ENCODE measurements at regions not wholly inside any gene's neighbourhood (a gene's known extent, or its start where the extent isn't known, plus 50 kb on each side); places are given as distances from the start of the nearest gene placed in this dataset.

GRCh38 chr16:54772400-54772799, 158.3 kb upstream of the IRX5 start:
- FAIRE-seq: no peak
- Histone ChIP-seq H3K4me2 (no peak overlapping the region), H3K9me3 (no peaks in the 10 kb centered on the region; the same call in 2 of the 3 replicates), H3K27ac (no peak overlapping the region), H3K4me1 (no peaks in the 10 kb centered on the region), H3K4me3 (no peak overlapping the region)
- 37% methylated on average over 4 of the region's 4 CpGs for WGBS (ENCODE audit: missing lambda C conversion rate)
- POLR2A ChIA-PET: no interaction called here
- no peak for ATAC-seq
- no peak for DNase-seq (ENCODE audit: low read depth in 1 of 2, low spot score in 1 of 2)
- TF ChIP-seq RAD21 (conservative IDR thresholded peaks at IDR 0.05 in 1 of 2, IDR thresholded peaks at IDR 0.05 in 1 of 2) (no peak), HOXA7 (CRISPR knock-in tag; IDR thresholded peaks at IDR 0.05) (no peak), HOXB13 (CRISPR knock-in tag; IDR thresholded peaks at IDR 0.05; ENCODE audit: low read depth) (no peak), NFE2L2 (conservative IDR thresholded peaks at IDR 0.05; ENCODE audit: low read length) (no peak), HEYL (CRISPR knock-in tag; IDR thresholded peaks at IDR 0.05) (no peak), ZSCAN20 (CRISPR knock-in tag; IDR thresholded peaks at IDR 0.05) (no peak), ELK1 (IDR thresholded peaks at IDR 0.05; ENCODE audit: low read depth, low read length) (no peak), EP300 (IDR thresholded peaks at IDR 0.05) (no peak)
- CTCF ChIA-PET: interaction anchor here (1.2 kb wide), 1 partner anchor 9 kb away, joined by 3 read pairs; no protein-coding TSS in a partner anchor

DNA sequence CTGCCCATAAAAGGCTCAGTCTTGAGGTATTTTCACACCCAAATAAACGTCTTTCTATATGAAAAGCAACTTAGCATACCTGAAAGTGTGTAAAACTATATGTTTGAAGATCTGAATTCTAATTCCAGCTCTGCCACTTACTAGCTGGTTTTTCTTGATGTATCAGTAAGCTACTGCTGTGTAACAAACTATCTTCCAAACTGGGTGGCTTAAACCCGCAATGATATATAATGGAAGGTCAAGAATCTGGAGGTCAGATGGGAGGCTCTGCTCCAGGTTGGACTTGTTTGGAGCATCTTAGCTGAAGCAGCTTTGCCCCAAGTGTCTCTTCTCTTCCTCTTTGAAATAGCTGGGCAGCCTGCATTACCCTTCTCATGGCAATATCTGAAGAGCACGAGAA, 164.3 kb upstream of the IRX5 start:
- ATAC-seq (no peak), DNase-seq (ENCODE audit: low read depth in 1 of 2, low spot score in 1 of 2) (no peak), FAIRE-seq (no peak)
- Histone ChIP-seq H3K4me3 (no peak overlapping the region), H3K27ac (no peak overlapping the region), H3K9me3 (peaks cover 4% of the 10 kb centered on the region; the same call in 2 of the 3 replicates), H3K4me2 (no peak overlapping the region), H3K4me1 (no peaks in the 10 kb centered on the region)
- WGBS (ENCODE audit: missing lambda C conversion rate): 4% methylated on average over 3 of the region's 3 CpGs
- TF ChIP-seq FOSB (CRISPR knock-in tag; IDR thresholded peaks at IDR 0.05): no peak
- TF ChIP-seq CHD4 (IDR thresholded peaks at IDR 0.05; ENCODE audit: borderline replicate concordance): no peak
- no peak for TF ChIP-seq NR3C1 (IDR thresholded peaks at IDR 0.05)
- no peak for TF ChIP-seq EHMT2 (IDR thresholded peaks at IDR 0.05; ENCODE audit: low read depth)
- ChIA-PET CTCF (interaction anchor here (1.1 kb wide), 1 partner anchor 11 kb away, joined by 3 read pairs; no protein-coding TSS in a partner anchor), POLR2A (no interaction called here)

DNA sequence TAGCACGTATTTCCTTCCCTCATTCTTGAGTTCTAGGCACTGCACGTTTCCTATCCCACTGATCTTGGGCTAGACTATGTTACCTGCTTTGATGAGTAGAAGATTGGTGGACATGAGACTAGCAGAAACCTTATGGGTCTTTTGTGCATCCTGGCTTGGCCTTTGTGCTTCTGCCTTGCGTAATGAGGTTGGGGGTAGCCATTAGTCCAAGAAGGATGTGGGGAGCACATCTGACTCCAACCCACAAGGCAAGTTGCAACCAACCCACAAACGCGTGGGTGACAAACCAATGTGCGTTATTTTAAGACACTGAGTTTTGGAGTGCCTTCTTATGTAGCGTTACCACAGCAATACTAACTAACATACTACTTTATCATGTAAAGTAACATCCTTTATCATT, 180.4 kb upstream of the IRX5 start:
- no peak for FAIRE-seq
- TF ChIP-seq HDAC2 (IDR thresholded peaks at IDR 0.05) (no peak), POLR2A (IDR thresholded peaks at IDR 0.05; ENCODE audit: low read length) (no peak), JUN (IDR thresholded peaks at IDR 0.05) (no peak), RCOR1 (IDR thresholded peaks at IDR 0.05; ENCODE audit: low read depth, low read length) (no peak)
- TF ChIP-seq, protein P1, sequence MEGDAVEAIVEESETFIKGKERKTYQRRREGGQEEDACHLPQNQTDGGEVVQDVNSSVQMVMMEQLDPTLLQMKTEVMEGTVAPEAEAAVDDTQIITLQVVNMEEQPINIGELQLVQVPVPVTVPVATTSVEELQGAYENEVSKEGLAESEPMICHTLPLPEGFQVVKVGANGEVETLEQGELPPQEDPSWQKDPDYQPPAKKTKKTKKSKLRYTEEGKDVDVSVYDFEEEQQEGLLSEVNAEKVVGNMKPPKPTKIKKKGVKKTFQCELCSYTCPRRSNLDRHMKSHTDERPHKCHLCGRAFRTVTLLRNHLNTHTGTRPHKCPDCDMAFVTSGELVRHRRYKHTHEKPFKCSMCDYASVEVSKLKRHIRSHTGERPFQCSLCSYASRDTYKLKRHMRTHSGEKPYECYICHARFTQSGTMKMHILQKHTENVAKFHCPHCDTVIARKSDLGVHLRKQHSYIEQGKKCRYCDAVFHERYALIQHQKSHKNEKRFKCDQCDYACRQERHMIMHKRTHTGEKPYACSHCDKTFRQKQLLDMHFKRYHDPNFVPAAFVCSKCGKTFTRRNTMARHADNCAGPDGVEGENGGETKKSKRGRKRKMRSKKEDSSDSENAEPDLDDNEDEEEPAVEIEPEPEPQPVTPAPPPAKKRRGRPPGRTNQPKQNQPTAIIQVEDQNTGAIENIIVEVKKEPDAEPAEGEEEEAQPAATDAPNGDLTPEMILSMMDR (IDR thresholded peaks at IDR 0.05): no peak
- CTCF ChIA-PET: no interaction called here

DNA sequence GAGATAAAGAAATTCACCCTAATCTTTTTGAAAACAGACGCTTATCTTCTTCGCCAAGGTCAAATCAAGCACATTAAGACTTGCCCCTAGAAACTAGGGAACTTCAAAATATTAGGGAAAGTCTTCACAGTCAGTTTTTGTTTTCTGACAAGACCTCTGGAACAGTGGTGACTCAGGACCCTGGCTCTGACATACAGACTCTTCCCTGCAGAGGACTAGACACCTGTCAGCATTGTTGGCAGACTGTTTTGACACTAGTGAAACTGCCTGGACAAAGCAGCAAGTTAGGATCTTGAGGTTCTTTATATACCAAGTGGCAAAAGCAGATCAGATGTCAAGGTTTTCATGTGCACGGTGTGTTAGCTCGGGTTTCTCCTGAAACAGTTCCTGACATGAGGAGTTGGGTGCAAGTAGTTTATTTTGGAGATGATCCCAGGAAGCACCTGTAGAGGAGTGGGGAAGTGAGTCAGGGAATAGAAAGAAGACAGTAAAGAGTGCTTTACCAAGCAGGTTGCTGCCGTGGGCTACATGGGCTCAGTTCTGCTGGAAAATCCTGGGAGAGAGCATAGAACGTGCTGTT, 182.0 kb upstream of the IRX5 start:
- DNase-seq (ENCODE audit: low read depth in 1 of 2, low spot score in 1 of 2): no peak
- no peak for FAIRE-seq
- Histone ChIP-seq H3K9me3 (no peaks in the 10 kb centered on the region; the same call in 2 of the 3 replicates), H3K4me1 (no peaks in the 10 kb centered on the region), H3K4me3 (no peak overlapping the region), H3K27ac (no peak overlapping the region), H3K4me2 (no peak overlapping the region)
- CTCF ChIA-PET: no interaction called here
- no peak for ATAC-seq
- POLR2A ChIA-PET: no interaction called here
- TF ChIP-seq, protein P2, sequence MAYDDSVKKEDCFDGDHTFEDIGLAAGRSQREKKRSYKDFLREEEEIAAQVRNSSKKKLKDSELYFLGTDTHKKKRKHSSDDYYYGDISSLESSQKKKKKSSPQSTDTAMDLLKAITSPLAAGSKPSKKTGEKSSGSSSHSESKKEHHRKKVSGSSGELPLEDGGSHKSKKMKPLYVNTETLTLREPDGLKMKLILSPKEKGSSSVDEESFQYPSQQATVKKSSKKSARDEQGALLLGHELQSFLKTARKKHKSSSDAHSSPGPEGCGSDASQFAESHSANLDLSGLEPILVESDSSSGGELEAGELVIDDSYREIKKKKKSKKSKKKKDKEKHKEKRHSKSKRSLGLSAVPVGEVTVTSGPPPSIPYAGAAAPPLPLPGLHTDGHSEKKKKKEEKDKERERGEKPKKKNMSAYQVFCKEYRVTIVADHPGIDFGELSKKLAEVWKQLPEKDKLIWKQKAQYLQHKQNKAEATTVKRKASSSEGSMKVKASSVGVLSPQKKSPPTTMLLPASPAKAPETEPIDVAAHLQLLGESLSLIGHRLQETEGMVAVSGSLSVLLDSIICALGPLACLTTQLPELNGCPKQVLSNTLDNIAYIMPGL (CRISPR knock-in tag; IDR thresholded peaks at IDR 0.05; ENCODE audit: borderline replicate concordance): no peak
- no peak for TF ChIP-seq ATOH8 (CRISPR knock-in tag; IDR thresholded peaks at IDR 0.05; ENCODE audit: low read depth)
- no peak for TF ChIP-seq EP300 (IDR thresholded peaks at IDR 0.05)
- TF ChIP-seq CBX2 (IDR thresholded peaks at IDR 0.05; ENCODE audit: borderline replicate concordance, low read depth): no peak
- TF ChIP-seq, protein P3, sequence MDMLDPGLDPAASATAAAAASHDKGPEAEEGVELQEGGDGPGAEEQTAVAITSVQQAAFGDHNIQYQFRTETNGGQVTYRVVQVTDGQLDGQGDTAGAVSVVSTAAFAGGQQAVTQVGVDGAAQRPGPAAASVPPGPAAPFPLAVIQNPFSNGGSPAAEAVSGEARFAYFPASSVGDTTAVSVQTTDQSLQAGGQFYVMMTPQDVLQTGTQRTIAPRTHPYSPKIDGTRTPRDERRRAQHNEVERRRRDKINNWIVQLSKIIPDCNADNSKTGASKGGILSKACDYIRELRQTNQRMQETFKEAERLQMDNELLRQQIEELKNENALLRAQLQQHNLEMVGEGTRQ (IDR thresholded peaks at IDR 0.05): no peak
- no peak for TF ChIP-seq TP53 (CRISPR knock-in tag; IDR thresholded peaks at IDR 0.05)
- TF ChIP-seq FOSB (CRISPR knock-in tag; IDR thresholded peaks at IDR 0.05): no peak
- 8% methylated on average over 6 of the region's 6 CpGs for WGBS (ENCODE audit: missing lambda C conversion rate)

More for the DNA sequence above, 180.4 kb upstream of the IRX5 start:
- 50% methylated on average over 7 of the region's 7 CpGs for WGBS (ENCODE audit: missing lambda C conversion rate)
- DNase-seq (ENCODE audit: low read depth in 1 of 2, low spot score in 1 of 2) (no peak), ATAC-seq (no peak)
- Histone ChIP-seq H3K4me1 (no peaks in the 10 kb centered on the region), H3K4me3 (no peak overlapping the region), H3K9me3 (no peaks in the 10 kb centered on the region), H3K4me2 (no peak overlapping the region), H3K27ac (no peak overlapping the region)
- POLR2A ChIA-PET: no interaction called here

Data from A549 (cell line).